ENCODE measurements at regions not wholly inside any gene's neighbourhood (a gene's known extent, or its start where the extent isn't known, plus 50 kb on each side); places are given as distances from the start of the nearest gene placed in this dataset.

GRCh38 chr1:208475951-208476845 lies 232.0 kb upstream of the PLXNA2 start:
- no peak overlapping the region for H2AFZ ChIP-seq (ENCODE audit: low read depth, low read length)
- no peak for DNase-seq
- H3K9me3 ChIP-seq (ENCODE audit: insufficient read depth, low read length, severe bottlenecking), result no peaks in the 10 kb centered on the region
- H3K79me2 ChIP-seq (ENCODE audit: insufficient read depth, low read length), result no peaks in the 10 kb centered on the region
- H3K36me3 ChIP-seq (ENCODE audit: insufficient read depth, low read length), result no peaks in the 10 kb centered on the region
- no peak overlapping the region for H3K4me2 ChIP-seq (ENCODE audit: insufficient read depth, low read length)
- H4K20me1 ChIP-seq (ENCODE audit: insufficient read depth, low read length), result no peaks in the 10 kb centered on the region
- H3K27ac ChIP-seq (ENCODE audit: low read length), result no peak overlapping the region
- TF ChIP-seq CTCF (IDR thresholded peaks at IDR 0.05; ENCODE audit: borderline replicate concordance, extremely low read depth, low read length, poor library complexity, severe bottlenecking) (no peak), EZH2 (IDR thresholded peaks at IDR 0.05; ENCODE audit: borderline replicate concordance, low read depth, low read length, severe bottlenecking) (no peak)
- peaks cover 8% of the 10 kb centered on the region for H3K27me3 ChIP-seq (ENCODE audit: insufficient read depth, low read length, poor library complexity)
- H3K9ac ChIP-seq (ENCODE audit: low read depth, low read length), result no peak overlapping the region
- no peaks in the 10 kb centered on the region for H3K4me1 ChIP-seq (ENCODE audit: insufficient read depth, low read length)
- no peak for ATAC-seq (ENCODE audit: insufficient read depth, low read depth)
- H3K4me3 ChIP-seq (ENCODE audit: low read depth in 1 of 2, low read length in 2 of 2), result no peak overlapping the region

GRCh38 chr1:208476846-208477170 lies 232.6 kb upstream of the PLXNA2 start:
- TF ChIP-seq CTCF (IDR thresholded peaks at IDR 0.05; ENCODE audit: borderline replicate concordance, extremely low read depth, low read length, poor library complexity, severe bottlenecking), result no peak
- no peak for TF ChIP-seq EZH2 (IDR thresholded peaks at IDR 0.05; ENCODE audit: borderline replicate concordance, low read depth, low read length, severe bottlenecking)
- Histone ChIP-seq H2AFZ (ENCODE audit: low read depth, low read length) (no peak overlapping the region), H3K9me3 (ENCODE audit: insufficient read depth, low read length, severe bottlenecking) (no peaks in the 10 kb centered on the region), H3K27ac (ENCODE audit: low read length) (no peak overlapping the region), H3K4me2 (ENCODE audit: insufficient read depth, low read length) (no peak overlapping the region), H3K4me1 (ENCODE audit: insufficient read depth, low read length) (no peaks in the 10 kb centered on the region), H3K9ac (ENCODE audit: low read depth, low read length) (no peak overlapping the region), H4K20me1 (ENCODE audit: insufficient read depth, low read length) (no peaks in the 10 kb centered on the region), H3K79me2 (ENCODE audit: insufficient read depth, low read length) (no peaks in the 10 kb centered on the region), H3K36me3 (ENCODE audit: insufficient read depth, low read length) (no peaks in the 10 kb centered on the region), H3K4me3 (ENCODE audit: low read depth in 1 of 2, low read length in 2 of 2) (no peak overlapping the region), H3K27me3 (ENCODE audit: insufficient read depth, low read length, poor library complexity) (peaks cover 8% of the 10 kb centered on the region)
- no peak for ATAC-seq (ENCODE audit: insufficient read depth, low read depth)
- DNase-seq, result no peak

GRCh38 chr1:208479435-208479834 lies 235.3 kb upstream of the PLXNA2 start:
- H3K4me2 ChIP-seq (ENCODE audit: insufficient read depth, low read length), result no peak overlapping the region
- TF ChIP-seq CTCF (IDR thresholded peaks at IDR 0.05; ENCODE audit: borderline replicate concordance, extremely low read depth, low read length, poor library complexity, severe bottlenecking) (no peak), EZH2 (IDR thresholded peaks at IDR 0.05; ENCODE audit: borderline replicate concordance, low read depth, low read length, severe bottlenecking) (no peak)
- H3K4me1 ChIP-seq (ENCODE audit: insufficient read depth, low read length), result no peaks in the 10 kb centered on the region
- H3K36me3 ChIP-seq (ENCODE audit: insufficient read depth, low read length), result no peaks in the 10 kb centered on the region
- H3K9me3 ChIP-seq (ENCODE audit: insufficient read depth, low read length, severe bottlenecking), result no peaks in the 10 kb centered on the region
- H3K27me3 ChIP-seq (ENCODE audit: insufficient read depth, low read length, poor library complexity), result peaks cover 8% of the 10 kb centered on the region
- no peak overlapping the region for H3K27ac ChIP-seq (ENCODE audit: low read length)
- no peak overlapping the region for H3K4me3 ChIP-seq (ENCODE audit: low read depth in 1 of 2, low read length in 2 of 2)
- no peak overlapping the region for H3K9ac ChIP-seq (ENCODE audit: low read depth, low read length)
- no peak overlapping the region for H2AFZ ChIP-seq (ENCODE audit: low read depth, low read length)
- no peak for ATAC-seq (ENCODE audit: insufficient read depth, low read depth)
- no peaks in the 10 kb centered on the region for H3K79me2 ChIP-seq (ENCODE audit: insufficient read depth, low read length)
- H4K20me1 ChIP-seq (ENCODE audit: insufficient read depth, low read length), result no peaks in the 10 kb centered on the region
- no peak for DNase-seq

Data from DND-41 (cell line).